Stimulated activated CD8-positive, alpha-beta memory T cell treated with anti-CD3 and anti-CD28 coated beads, Interleukin-12 subunit alpha, Interleukin-12 subunit beta, amount 100 ng/mL, for 24 hours (primary cell): ENCODE measurements at regions not wholly inside any gene's neighbourhood (a gene's known extent, or its start where the extent isn't known, plus 50 kb on each side); places are given as distances from the start of the nearest gene placed in this dataset.

Experiments used
- DNase-seq: peaks from one replicate; pipeline ENCODE4 v3.0.0-alpha.2; 2020; ENCODE audit errors: extremely low read depth

DNA sequence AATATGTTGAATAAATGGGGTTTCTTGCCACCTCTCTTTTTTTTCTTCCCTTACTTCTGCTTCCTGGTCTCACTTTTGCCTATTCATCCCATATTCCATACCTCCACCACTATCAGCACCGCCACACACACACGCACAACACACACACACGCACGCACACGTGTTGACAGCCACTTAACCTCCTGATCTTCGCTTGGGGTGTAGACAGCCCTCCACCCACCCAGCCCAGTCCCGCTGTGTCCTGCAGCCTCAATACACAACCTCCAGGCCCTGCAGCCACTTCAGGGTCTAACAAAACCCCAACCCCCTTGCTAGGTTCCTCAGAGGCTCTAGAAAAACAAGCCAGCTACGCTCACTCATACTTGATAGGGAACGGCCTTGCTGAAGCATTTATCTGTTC lies 72.3 kb downstream of the LINC00237 start:
- no peak for DNase-seq

DNA sequence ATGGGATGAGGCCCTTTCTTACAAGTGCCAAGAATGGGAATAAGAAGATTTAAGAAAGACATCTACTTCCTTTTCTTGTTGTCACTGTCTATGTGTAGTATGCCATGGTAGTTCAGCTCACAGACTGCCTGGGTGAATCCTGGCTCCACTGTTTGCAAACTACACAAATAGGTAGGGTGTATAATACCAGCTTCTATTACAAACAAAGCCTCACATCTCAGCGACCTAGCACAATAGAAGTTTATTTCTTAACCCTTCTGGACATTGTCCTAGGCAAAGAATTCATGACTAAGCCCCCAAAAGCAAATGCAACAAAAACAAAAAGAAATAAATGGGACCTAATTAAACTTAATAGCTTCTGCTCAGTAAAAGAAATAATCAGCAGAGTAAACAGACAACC lies 74.5 kb downstream of the LINC00237 start:
- DNase-seq: no peak

DNA sequence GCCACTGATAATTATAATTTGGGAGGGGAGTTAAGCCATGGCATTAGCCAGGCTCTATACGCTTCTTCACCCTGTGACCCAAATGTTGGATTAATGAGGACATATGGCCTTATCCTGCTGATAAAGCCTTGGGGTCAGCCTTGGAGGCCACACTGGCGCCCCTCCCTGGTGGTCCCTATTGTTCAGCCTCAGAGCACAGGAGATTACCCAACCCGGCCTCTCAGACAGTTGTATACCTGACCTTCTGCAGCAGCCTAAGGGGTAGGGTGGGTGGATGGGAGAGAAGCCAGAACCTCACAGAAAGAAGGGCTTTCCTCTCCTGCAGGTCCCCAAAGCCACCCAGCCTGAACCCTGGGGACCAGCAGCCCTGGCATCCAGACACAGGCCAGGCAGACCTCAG lies 76.8 kb downstream of the LINC00237 start:
- DNase-seq: no peak

DNA sequence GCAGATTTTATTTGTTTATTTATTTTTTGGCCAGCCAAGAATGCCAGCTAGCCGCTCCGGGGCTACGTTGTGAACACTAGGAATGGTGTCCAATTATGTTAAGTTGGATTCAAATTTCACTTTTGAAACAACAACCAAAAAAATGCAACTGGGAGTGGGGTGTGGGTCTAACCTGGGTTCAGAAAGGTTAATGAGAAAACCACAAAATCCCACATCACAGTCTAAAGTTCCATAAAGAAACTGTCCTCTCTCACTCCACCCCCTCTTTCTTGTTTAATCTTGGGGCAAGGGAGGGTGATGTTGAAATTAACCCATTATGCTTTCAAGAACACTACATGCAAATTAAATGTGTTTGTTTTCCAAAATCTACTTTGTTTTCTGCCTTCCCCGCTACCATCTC lies 77.2 kb downstream of the LINC00237 start:
- no peak for DNase-seq

DNA sequence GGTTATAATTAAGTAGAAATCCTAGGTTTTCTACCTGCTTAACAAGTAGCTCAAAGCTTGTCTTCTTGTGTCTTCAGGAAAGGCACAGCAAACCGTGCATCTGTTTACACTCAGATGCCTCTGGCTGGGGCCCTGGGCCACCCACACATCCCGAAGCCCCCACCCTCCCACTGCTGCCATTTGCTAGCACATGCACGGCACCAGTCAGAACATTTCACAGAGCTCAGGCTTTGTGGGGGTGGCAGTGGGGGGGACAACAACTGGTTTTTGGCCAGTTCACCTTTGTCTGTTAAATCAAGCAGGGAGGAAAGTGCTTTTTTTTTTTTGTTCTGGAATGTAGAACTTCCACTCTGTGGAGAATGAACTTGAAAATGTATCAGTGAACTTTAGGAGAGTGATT lies 77.7 kb downstream of the LINC00237 start:
- no peak for DNase-seq

DNA sequence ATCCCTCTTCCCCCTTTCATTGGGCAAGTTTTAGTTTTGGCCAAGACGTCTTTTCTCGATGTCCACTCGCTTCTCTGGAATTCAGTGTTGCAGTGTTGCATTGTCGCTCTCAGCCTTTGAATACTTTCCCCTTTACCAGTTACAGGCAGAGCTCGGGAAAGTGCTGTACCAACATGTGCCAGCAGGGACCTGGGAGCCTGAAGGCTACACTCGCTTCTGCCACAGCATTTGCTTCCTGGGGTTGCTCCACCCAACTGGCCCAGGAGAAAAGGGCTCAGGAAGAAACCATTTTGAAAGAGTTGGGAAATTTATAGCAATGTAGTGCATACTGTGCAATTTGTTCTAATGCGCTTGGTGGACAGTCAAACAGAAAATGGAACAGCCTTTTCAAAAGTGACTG lies 78.6 kb downstream of the LINC00237 start:
- DNase-seq: no peak

DNA sequence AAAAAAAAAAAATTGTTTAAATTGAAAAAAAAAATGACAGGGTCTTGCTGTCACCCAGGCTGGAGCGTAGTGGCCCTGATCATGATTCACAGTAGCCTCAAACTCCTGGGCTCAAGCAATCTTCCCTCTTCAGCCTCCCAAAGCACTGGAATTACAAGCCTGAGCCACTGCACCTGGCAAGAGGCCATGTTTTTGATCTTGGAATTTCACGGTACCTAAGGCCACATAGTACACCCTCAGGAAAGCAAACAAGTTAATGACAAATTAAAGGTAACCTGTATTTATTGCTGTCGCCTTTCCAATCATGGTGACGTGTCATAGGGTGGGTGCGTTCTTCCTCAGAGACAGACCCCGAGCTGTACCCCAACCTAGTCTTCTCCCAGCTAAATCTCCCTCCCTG lies 79.2 kb downstream of the LINC00237 start:
- DNase-seq: no peak

DNA sequence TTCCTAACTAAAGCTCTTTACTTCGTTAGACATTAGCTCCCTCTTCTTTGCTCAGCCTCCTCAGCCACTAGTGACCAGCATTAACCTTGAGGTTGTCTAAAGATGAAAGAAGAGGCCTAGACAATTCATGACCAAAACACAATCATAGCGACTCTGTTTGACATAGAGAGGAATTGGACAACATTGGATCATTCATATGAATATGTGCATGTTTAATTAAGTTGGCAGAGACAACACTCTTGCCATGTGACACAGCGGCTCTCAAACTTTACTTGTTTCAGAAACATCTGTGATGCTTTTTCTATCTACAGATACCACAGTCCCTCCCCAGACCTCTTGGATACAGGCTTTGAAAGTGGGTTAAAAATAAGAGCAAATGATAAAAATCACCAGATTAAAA lies 81.7 kb downstream of the LINC00237 start:
- no peak for DNase-seq

DNA sequence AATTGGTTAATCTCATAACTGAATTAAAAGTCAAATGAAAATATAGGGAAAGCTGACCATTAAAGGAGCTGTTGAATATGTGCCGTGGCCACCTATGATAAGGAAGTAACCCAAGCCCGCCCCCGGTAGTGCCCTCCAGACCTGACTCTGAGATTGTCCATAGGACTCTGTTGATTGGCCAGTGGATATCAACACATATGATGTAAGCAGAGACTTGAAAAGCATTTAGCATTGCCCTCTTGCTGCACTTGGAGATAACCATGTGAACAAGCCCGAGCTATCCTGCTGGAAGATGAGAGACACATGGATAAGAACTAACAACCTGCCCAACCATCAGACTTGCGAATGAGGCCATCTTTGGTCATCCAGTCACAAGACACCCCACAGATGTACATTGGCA lies 83.2 kb downstream of the LINC00237 start:
- no peak for DNase-seq

DNA sequence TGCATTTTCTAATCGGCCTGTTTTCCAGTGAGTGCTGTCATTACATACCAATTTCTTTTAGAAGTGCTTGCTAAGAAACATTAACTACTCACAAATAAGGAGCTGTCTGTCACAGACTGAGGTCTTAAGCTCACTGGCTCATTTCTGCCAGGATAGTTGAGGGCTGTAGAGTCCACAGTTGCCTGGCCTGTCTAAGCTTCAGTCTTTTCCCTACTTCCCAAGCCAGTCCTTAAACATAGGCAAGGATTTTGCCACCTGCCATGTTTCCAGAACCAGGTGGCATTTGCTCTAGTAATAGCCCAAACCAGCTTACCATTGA lies 84.7 kb downstream of the LINC00237 start:
- DNase-seq: no peak

DNA sequence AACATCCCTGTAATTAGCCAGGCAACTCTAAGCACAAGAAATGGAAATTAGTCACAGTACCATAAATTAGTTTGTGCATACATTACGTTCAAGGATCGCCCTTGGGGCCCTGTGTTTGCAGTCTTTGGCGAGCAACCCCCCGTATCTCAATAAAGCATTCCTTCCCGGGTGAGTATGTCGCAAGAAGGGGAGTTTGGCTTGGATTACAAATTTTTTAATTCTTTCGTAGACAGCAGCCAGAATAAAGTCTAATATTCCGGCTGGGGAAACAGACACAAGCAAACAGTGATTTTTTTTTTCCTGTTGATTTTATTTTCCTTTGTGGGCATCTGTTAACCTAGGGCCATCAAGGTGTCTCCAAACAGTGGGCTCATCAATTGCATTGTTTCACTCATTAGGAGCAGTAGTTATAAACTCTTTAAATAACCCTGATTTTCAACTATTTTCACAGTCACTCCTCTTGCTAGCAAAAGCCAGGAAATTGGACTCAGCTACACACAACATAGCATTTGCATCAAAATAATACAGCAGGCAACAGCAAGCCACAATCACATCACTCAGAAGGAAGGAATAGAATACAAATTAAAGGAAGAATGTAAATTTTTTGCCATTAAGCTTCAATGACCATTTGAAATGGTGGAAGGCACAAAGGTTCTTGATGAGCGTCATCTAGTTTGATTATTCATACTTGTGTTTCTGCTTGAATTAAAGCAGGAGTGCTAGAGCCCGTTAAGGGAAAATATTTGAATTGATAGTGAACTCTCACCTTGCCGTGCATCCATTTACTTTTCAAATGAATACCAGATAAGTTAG lies 85.3 kb downstream of the LINC00237 start:
- no peak for DNase-seq

DNA sequence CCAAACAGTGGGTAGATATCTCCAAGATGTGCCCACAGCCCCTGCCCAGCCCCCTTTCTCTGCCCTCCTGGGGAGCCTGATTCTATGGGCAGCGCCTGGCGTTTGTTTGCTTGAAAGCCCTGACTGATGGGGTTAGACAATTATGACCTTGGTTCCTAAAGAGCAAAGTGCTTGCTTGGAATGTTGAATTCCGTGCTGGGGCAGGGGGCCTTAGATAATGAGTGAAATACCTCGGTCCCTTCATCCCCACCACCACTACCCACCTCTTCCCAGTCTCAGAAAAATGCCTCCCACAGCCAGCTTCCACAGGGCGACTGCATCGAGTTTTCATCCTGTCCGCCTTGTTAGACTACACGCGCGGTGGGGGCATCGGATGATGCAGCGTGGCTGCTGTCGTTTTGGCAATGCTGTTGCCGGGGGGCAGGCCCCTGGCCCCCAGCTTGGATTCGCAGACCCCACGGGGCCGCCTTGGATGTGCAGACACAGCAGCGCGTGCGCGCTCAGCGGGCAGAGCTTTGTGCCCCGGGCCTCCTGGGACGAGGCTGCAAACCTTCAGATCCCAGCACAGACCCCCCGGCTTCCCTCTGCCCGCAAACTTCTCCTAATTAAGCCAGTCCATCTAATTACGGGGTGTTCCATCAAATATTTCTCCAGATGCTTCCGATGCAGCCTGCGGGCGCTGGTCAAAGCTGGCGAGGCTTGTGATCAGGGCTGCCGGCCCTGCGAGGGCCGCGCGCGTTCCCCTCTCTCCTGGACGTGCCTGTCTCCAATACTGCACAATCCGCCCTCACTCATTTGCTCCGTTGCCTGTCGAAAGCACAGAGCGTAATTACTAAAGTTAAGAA lies 86.1 kb downstream of the LINC00237 start:
- no peak for DNase-seq

DNA sequence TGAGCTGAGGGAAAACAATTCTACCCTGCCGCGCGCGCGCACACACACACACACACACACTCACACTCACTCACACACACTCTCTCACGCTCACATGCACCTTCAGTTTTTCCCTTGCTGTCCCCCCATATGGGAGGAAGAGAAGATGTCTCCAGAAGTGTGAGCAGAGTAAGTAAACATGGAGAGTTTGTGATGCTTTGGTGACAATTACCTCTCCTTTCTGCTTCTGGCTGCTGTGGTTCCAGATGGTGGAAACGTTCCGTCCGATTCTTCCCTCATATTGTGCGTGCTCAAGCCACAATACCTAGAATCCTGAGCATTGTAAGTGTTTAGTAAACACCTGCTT lies 86.7 kb downstream of the LINC00237 start:
- no peak for DNase-seq

DNA sequence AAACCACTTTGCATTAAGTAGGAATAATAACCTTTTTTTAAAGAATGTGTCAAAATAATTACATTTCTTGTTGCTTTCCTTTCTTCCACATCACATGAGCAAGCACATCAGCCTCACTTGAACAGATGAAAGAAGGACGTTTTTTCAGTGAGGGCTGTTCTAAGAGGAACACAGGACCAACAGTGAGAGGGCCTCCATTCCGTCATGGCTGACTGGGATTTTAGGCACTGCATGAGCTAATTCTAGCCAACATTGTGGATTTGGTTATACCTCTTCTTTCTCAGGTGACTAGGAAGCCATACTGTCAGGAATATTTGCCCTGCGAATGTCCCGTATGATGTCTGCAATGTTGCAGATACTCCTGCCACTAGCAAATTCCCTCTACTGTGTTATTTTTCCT lies 87.6 kb downstream of the LINC00237 start:
- no peak for DNase-seq

DNA sequence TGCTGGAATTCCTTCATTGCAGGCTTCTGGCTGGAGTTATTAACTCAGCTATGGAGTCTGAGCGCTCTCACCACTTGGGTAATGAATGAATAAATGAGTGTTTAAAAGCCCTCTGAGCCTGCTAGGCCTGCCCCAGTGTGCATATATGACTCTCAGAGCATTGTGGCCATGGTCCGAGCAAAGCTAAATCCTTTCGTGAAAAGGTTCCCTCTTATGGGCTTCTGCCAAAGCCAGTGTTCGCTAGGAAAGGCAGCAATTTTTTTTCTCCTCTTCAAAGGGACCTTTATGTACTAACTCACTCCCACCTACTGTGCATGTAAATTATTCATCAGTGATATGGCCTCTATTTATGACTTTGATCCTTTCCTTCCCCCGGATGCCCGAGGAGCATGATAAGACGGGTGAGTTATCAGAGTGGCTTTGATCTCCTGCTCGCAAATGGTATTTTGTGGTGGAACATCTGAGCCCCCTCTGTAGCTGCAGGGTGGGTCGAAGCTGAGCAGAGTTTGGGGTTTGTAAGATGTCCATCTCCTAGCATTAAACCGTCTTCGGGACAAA lies 88.6 kb downstream of the LINC00237 start:
- DNase-seq: no peak

DNA sequence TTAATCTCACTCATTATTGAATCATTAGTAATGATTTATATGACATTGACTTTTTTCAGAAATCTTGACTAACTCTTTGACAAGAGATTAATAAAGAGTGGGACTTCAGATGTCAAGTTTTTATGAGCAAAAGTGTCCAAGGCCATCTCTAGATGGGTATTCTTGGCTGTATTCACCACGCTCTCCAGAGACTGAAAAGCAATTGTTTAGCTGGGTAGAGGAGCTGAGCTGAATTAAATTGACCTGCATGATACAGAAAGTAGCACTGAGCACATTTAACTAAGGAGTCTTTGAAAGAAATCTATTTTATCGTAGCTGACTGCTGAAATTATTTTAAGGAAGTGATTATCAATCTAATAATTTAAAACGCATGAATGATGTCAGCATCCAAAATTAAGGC lies 89.4 kb downstream of the LINC00237 start:
- DNase-seq: no peak

DNA sequence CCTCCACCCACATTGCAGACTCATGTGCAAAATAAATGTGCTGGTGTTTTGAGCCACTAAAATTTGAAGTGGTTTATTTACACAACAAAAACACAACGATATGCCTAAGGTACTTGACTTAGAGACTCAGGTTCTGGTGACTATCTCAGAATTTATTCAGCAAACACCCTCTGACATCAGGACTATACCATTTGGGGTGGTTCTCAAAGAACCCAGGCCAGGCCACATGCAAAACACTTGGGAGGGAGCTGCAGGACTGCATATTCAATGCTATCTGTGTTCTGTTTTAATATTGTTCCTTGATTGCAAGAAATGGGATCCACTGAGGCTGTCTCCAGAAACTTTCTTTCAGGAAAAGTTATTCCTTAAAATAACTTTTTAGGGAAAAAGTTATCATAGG lies 91.6 kb downstream of the LINC00237 start:
- DNase-seq: no peak

DNA sequence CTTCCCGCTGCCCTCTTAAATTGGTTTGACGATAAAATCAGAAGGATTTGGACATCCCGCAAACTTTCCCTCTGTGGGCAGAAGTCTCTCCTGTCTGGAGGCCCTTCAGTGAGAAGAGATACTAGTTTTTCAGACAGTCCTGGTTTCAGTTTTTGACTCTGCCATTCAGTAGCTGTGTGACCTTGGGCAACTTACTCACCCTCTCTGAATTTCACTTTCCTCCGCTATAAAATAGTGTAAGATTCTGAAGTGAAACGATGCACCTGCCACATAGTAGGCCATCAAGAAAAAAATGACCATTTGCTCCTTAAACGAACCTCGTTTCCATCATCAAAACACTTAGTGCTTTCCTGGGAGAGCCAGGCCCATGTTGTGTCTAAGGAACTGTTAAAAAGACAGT lies 97.2 kb downstream of the LINC00237 start:
- no peak for DNase-seq

DNA sequence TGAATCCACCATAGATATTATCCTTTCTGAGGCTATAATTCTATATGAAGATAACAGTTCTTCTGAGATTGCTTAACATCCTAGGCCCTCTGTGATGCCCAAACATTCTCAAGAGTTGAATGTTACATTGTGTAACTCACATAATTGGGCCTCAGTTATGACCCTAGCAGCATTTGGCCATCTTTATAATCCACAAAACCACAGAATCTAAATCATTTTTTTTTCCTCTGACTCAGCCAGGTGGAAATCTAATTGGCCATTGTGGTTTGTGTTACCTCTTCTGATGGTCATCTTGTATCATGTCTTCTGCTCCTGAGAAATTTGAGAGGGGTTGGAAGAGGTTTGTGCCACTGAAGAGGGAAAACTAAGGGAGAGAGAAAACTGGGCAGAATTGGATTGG lies 99.5 kb downstream of the LINC00237 start:
- DNase-seq: no peak

DNA sequence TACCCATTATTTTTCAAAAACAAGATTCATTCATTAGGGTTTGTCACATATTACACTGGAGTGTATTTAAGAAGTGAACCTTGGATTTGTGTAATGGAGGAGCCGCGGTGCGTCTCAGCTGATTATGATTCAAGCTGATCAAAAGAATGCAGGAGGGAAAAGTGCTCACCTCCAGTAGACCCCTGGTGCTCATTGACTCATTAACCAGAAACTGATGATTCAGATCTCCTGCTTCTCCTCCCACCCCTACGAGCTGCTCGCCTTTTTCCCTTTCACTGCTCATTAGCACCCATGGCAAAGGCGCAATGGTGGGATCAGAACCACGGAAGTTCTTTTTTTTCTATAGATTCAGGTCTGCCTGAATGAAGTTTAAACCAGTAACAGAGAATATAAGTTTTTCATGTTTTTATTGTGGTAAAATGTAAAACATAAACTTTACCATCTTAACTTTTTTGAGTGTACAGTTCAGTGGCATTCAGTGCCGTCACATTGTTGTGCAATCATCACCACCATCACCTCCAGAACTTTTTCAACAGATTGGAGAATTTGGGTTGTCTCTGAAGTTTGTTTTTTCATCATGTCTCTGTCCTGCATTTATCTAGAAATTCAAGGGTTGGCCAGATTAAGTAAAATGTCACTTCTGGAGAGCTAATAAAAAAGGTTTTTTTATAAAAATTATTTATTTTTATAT lies 101.6 kb downstream of the LINC00237 start:
- no peak for DNase-seq

DNA sequence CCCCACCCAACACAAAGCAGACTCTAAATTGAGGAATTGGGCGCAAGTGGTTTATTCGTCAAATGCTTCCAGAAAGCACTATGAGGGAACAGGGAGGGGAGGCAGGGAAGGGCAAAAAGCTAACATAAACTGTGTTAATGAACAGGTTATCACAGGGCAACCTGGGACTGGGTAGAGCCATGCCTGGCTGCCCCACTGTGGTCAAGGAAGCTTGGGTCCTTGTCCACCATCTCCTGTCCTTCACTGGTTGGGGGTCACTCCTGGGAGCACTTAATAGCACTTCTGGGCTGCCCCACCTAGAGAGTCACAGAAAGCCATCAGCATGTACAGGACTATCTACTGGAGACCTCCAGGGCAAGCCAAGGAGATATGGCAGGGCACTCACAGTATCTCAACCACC lies 102.3 kb downstream of the LINC00237 start:
- no peak for DNase-seq

DNA sequence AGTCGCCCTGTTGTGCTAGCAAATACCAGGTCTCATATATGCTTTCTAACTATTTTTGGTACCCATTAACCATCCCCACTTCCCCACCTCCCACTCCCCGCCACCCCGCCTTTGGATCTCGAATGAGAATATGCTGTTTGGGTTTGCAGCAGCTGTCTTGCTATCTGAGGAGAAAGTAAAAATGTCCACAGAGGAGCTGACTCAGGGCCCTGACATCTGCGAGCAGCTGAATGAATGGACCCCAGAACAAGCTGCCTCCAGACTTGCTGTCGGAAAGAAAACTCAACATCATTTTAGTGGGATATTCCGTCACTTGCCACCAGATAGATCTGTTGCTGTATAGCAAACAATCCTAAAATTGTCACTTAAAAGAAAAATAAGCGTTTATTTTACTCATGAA lies 103.7 kb downstream of the LINC00237 start:
- no peak for DNase-seq

DNA sequence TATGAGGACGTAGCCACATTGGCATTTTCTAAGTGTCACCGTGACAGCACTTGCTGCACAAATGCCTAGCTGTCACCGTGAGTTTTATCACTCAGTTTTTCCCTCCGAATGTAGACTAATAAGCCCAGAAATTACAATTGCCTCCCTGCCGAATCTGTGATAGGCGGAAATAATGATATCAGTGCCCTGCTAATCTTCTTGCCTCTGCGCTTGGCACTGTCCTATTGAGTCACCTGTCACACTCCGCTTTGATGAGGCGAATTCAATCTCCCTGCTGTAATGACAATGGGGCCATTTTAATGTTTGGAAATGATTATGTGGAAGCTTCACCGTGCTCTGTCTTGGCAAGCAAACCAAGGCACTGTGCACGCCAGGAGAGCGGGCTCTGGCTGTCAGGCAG lies 112.8 kb downstream of the LINC00237 start:
- no peak for DNase-seq
